GM15510 (cell line): ENCODE measurements at regions not wholly inside any gene's neighbourhood (a gene's known extent, or its start where the extent isn't known, plus 50 kb on each side); places are given as distances from the start of the nearest gene placed in this dataset.
A peak's percentile ranks its signal among the peaks of the same experiment; 100 is the strongest.

ENCODE experiments used
- POLR2A ChIP-seq: IDR thresholded peaks from 3 replicates; pipeline ENCODE4 v1.6.1; 2011; ENCODE audit warnings: borderline replicate concordance; ENCODE audit not compliant: insufficient read length; ENCODE audit errors: extremely low read depth

DNA sequence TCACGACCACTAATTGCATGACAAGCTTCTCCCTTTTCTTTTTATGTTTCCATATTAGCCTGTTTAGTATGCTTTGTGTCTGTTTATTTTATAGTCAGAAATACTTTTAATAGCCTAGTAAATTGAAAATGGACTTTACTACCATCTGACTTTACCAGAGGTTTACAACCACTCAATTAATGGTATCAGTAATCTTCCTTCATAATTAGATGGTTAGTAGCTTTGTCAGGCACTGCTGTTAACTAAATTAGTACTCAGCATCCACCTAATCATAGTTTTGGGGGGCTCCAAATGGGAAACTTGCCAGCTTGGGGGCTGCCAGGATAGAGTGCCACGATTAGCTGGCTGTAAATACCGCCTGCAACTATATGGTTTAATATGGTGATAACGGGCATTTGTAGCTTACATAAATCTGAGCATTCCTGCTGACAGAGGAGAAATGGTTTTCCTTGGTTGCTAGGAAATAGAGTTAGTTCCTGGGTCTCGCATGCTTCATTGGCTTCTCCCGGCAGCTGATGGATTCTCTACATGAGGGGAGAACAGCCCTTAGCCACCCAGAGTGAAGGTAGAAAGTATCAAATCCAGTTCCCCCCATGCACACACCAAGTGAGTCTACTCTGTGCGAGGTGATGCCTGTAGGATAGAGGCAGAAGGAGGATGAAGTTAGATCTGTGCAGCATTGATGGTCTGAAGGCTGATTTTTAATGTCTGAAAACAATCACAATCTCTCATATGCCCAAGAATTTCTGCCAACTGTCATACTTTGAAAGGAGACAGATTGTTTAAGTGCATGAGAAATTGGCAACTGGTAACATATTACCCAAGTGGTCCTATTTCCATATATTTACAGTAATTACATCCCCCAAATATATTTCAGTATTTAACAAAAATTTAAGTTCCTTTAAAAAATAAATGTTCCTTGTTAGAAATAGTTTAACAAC is 326.6 kb upstream of the PROK2 start:
- TF ChIP-seq POLR2A, result no peak

GRCh38 chr3:72109327-72110259 is 324.6 kb upstream of the PROK2 start:
- no peak for TF ChIP-seq POLR2A

DNA sequence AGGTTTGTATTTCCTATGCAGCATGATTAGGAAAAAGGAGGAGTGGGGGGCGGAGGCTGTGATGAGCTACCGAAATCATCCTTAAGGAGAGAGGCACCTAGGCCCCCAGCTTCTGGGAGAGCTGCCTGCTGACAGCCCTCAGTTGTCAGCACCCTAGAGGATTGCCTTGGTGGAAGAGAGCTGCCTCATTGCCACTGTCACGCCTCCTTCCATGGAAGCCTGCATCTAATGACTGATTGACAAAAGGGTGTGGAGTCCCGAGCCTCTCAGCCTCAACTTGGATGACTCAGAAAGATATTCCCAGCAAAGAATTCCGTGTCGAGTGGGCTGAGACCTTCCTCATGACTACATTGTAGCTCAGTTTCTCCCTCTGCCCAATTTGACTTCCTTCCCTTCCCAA is 320.4 kb upstream of the PROK2 start:
- no peak for TF ChIP-seq POLR2A

GRCh38 chr3:72102112-72102616 is 317.2 kb upstream of the PROK2 start:
- TF ChIP-seq POLR2A, result no peak

DNA sequence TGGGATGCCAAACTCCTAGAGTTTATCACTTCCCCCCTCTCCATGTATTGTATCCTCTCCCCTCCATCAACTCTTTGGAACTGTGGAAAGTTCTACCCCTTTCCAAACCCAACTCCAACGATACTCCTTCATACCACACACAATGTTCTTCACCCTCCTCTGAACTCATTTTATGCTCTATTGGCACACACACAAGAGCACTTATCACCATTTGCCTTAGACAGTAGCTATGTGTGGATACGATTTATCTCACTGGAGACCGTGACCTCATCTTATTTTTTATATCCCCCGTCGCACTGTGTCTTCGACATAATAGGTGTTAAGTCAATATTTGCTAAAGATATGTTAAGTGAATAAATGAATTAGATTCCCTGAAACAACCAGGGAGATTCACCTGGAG is 316.5 kb upstream of the PROK2 start:
- no peak for TF ChIP-seq POLR2A

GRCh38 chr3:72100601-72101187 is 315.7 kb upstream of the PROK2 start:
- peak; percentile 47 for TF ChIP-seq POLR2A

GRCh38 chr3:72100080-72100511 is 315.1 kb upstream of the PROK2 start:
- no peak for TF ChIP-seq POLR2A

GRCh38 chr3:72099326-72100079 is 314.6 kb upstream of the PROK2 start:
- no peak for TF ChIP-seq POLR2A

DNA sequence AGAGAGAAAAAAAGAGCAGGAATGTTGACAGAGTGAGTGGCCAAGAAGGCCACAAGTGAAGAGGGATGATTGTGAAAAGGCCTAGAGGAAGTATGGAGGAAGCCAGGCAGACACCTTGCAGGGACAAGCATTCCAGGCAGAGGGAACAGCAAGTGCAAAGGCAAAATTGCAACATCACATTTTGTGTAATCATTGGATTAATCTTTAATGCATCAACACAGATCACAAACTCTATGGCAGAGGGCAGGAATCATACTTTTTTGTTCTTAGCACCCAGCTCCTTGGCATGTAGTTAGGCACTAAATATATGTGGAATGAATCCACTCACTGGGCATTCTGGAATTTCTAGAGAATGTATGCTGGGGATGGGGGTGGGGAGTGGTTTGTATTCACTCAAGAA is 312.1 kb upstream of the PROK2 start:
- TF ChIP-seq POLR2A, result no peak

DNA sequence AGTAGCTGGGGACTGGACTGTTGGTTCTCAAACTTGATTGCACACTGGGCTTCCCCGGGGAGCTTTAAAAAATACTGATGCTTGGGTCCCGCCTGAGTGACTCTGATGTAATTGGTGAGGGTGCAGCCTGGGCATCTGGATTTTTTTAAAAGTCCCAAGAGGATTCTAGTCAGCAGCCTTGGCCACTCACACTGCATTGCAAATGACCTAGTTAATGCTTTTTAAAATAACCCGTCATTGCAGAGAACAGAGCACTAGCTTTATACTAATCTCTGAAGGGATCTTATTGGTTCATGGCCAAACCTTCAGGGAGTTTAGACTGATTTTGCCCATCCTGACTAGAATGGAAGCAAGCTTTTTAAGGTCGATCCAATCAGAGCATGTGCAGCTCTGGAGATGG is 310.6 kb upstream of the PROK2 start:
- TF ChIP-seq POLR2A, result no peak

- TF ChIP-seq POLR2A, result no peak
These were observed 309.0 kb upstream of the PROK2 start for GRCh38 chr3:72093992-72094334.

GRCh38 chr3:72093270-72093991 is 308.5 kb upstream of the PROK2 start:
- no peak for TF ChIP-seq POLR2A

DNA sequence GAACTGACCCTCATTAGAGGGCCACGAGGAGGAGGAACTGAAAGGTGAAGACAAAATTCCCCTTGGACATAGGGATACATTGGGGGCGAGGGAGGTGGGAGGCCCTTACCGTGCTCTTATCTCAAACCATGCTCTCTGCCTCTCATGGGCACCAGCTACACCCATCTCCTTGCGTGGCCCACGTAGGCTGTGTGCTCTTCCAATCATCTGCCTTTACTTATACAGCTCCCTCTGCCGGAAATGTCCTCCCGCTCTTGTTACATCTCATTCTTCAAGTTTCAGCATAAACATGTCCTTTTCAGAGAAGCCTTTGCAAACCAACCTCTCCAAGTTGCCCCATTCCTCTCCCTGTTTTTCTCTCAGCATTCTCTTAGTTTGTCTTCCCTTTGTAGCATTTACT is 307.8 kb upstream of the PROK2 start:
- no peak for TF ChIP-seq POLR2A

DNA sequence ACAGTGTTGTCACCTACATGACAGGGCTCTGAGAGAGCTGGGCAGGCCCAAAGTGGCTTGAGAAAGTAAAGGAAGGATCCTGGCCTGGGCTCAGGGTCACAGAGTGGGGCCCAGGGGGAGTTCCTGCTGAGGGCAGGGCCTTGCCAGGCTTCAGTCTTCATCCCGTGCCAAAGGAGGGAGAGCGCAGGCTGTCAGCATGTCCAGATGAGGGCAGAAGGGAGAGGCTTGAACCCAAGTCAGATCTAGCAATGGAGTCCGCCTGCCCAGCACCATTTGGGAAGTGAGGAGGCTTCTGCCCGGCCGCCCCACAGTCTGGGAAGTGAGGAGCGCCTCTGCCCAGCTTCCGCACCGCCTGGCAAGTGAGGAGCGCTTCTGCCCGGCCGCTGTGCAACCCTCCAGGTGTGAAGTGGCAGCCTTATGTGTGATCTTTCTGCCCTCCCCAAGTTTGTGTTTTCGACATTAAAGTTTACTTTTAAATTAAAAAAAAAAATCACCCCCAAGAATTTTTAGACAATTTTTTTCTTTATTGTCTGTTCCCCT is 303.6 kb upstream of the PROK2 start:
- no peak for TF ChIP-seq POLR2A

GRCh38 chr3:72087420-72087819 is 302.5 kb upstream of the PROK2 start:
- no peak for TF ChIP-seq POLR2A
